SK-N-SH treated with all-trans-retinoic acid at 6 μM for 48 hours (cell line): ENCODE measurements at regions not wholly inside any gene's neighbourhood (a gene's known extent, or its start where the extent isn't known, plus 50 kb on each side); places are given as distances from the start of the nearest gene placed in this dataset.

Source experiments
- GLIS3 ChIP-seq: fragments of 250-450 bp; sonication (Bioruptor Pico); IDR thresholded peaks from 2 replicates; pipeline ENCODE4 v1.5.0; 2020; ENCODE audit warnings: mild to moderate bottlenecking, moderate library complexity
- RARB ChIP-seq: fragments of 250-450 bp; sonication (Bioruptor Pico); IDR thresholded peaks from 2 replicates; pipeline ENCODE4 v1.8.0; 2021; ENCODE audit warnings: mild to moderate bottlenecking, moderate library complexity
- SNAI2 ChIP-seq: fragments of 250-450 bp; sonication (Bioruptor Pico); IDR thresholded peaks from 2 replicates; pipeline ENCODE4 v1.5.0; 2020; ENCODE audit warnings: mild to moderate bottlenecking, moderate library complexity
- ZFP3 ChIP-seq: fragments of 250-450 bp; sonication (Bioruptor Pico); IDR thresholded peaks from 2 replicates; pipeline ENCODE4 v1.5.0; 2020; ENCODE audit warnings: mild to moderate bottlenecking, moderate library complexity
- ZNF70 ChIP-seq: fragments of 450-650 bp; formaldehyde crosslinking; IDR thresholded peaks from 2 replicates; pipeline ENCODE4 v1.5.0; 2020; ENCODE audit warnings: mild to moderate bottlenecking, moderate library complexity

DNA sequence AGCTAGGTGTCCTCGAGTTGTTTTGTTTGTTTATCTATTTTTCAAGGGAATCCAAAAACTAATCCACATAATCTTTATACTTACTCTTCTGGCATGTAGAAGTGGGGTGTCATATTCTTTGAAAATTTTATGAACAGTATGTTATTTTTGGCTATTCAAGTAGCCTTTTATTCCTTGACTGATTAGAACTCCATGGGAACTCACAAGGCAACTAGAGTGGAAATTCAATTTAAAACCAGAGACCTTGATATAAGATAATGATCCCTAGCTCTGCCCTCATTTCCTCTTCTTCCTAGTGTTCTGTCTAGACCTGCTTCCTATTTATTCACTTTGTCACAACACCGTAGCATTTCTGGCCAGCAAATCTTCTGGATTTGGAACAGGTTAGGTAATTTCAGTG is 1123.7 kb upstream of the C9orf72 start:
- no peak for TF ChIP-seq SNAI2
- TF ChIP-seq ZFP3 (CRISPR knock-in tag) = no peak
- TF ChIP-seq RARB (CRISPR knock-in tag) = no peak
- TF ChIP-seq GLIS3 = no peak
- no peak for TF ChIP-seq ZNF70 (CRISPR knock-in tag)
